ENCODE measurements at regions not wholly inside any gene's neighbourhood (a gene's known extent, or its start where the extent isn't known, plus 50 kb on each side); places are given as distances from the start of the nearest gene placed in this dataset.

GRCh38 chr13:55410398-55411330 is 1730.1 kb upstream of the PRR20A start:
- H3K27ac ChIP-seq (ENCODE audit: low read depth in 1 of 2, low read length in 1 of 2): no peak overlapping the region
- WGBS, 2 donors: 32 to 45% methylated on average over 8 of the region's 8 CpGs

GRCh38 chr13:55418095-55418494 is 1722.6 kb upstream of the PRR20A start:
- Histone ChIP-seq H3K36me3 (ENCODE audit: control insufficient read depth in 4 of 4, insufficient read depth in 4 of 4, low read length in 4 of 4) (no peaks in the 10 kb centered on the region), H3K9me3 (ENCODE audit: control insufficient read depth in 4 of 4, insufficient read depth in 3 of 4, low read length in 3 of 4) (no peaks in the 10 kb centered on the region), H3K4me1 (ENCODE audit: control insufficient read depth in 5 of 5, insufficient read depth in 5 of 5, low read length in 5 of 5) (no peaks in the 10 kb centered on the region), H3K4me3 (no peak overlapping the region), H3K27ac (ENCODE audit: low read depth in 1 of 2, low read length in 1 of 2) (no peak overlapping the region), H3K27me3 (ENCODE audit: control insufficient read depth in 3 of 3, insufficient read depth in 3 of 3, low read length in 2 of 3) (no peaks in the 10 kb centered on the region), H3K9ac (ENCODE audit: insufficient read depth in 1 of 2, low read length in 2 of 2) (no peak overlapping the region)
- WGBS, 2 donors: 57 to 61% methylated on average over 2 of the region's 2 CpGs
- DNase-seq (no peak), ATAC-seq (ENCODE audit: insufficient read depth, low FRiP score) (no peak)
- no peak for TF ChIP-seq CTCF (IDR thresholded peaks at IDR 0.05; ENCODE audit: control extremely low read depth, extremely low read depth)

More at GRCh38 chr13:55410398-55411330, 1730.1 kb upstream of the PRR20A start:
- no peak for ATAC-seq (ENCODE audit: insufficient read depth, low FRiP score)
- H3K9ac ChIP-seq (ENCODE audit: insufficient read depth in 1 of 2, low read length in 2 of 2): no peak overlapping the region
- H3K9me3 ChIP-seq (ENCODE audit: control insufficient read depth in 4 of 4, insufficient read depth in 3 of 4, low read length in 3 of 4): no peaks in the 10 kb centered on the region
- H3K4me1 ChIP-seq (ENCODE audit: control insufficient read depth in 5 of 5, insufficient read depth in 5 of 5, low read length in 5 of 5): no peaks in the 10 kb centered on the region
- no peaks in the 10 kb centered on the region for H3K27me3 ChIP-seq (ENCODE audit: control insufficient read depth in 3 of 3, insufficient read depth in 3 of 3, low read length in 2 of 3)
- no peak for TF ChIP-seq CTCF (IDR thresholded peaks at IDR 0.05; ENCODE audit: control extremely low read depth, extremely low read depth)
- no peak for DNase-seq
- no peak overlapping the region for H3K4me3 ChIP-seq
- no peaks in the 10 kb centered on the region for H3K36me3 ChIP-seq (ENCODE audit: control insufficient read depth in 4 of 4, insufficient read depth in 4 of 4, low read length in 4 of 4)

DNA sequence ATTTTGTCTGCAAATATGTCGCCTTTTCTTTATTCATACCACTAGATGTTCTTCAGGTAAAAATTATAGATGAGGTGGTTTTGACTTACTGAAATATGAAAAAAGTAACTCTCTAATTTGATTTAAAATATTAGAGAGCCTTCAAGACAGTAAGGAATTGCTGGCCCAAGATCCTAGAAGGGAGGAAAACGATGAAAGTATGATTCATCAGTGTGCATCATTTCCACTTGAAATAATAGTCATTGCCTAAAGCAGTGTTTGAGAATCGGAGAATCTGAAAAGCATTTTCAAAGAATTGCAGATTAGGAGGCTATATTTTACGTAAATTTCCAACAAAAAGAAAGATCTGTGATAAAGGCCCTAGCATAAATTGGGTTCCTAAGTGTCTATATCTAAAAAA is 1707.9 kb upstream of the PRR20A start:
- no peak overlapping the region for H3K27ac ChIP-seq (ENCODE audit: low read depth in 1 of 2, low read length in 1 of 2)
- no peaks in the 10 kb centered on the region for H3K27me3 ChIP-seq (ENCODE audit: control insufficient read depth in 3 of 3, insufficient read depth in 3 of 3, low read length in 2 of 3)
- DNase-seq (no peak), ATAC-seq (ENCODE audit: insufficient read depth, low FRiP score) (no peak)
- no peak for TF ChIP-seq CTCF (IDR thresholded peaks at IDR 0.05; ENCODE audit: control extremely low read depth, extremely low read depth)
- no peak overlapping the region for H3K9ac ChIP-seq (ENCODE audit: insufficient read depth in 1 of 2, low read length in 2 of 2)
- H3K4me3 ChIP-seq: no peak overlapping the region
- no peaks in the 10 kb centered on the region for H3K4me1 ChIP-seq (ENCODE audit: control insufficient read depth in 5 of 5, insufficient read depth in 5 of 5, low read length in 5 of 5)
- peaks cover 0 to 11% (median 2%) of the 10 kb centered on the region in 4 donors for H3K9me3 ChIP-seq (ENCODE audit: control insufficient read depth in 4 of 4, insufficient read depth in 3 of 4, low read length in 3 of 4)
- no peaks in the 10 kb centered on the region for H3K36me3 ChIP-seq (ENCODE audit: control insufficient read depth in 4 of 4, insufficient read depth in 4 of 4, low read length in 4 of 4)
- 63 to 74% methylated on average over 4 of the region's 4 CpGs for WGBS, 2 donors

Measured in lung (tissue), 11 donors.